ENCODE measurements at regions not wholly inside any gene's neighbourhood (a gene's known extent, or its start where the extent isn't known, plus 50 kb on each side); places are given as distances from the start of the nearest gene placed in this dataset.

DNA sequence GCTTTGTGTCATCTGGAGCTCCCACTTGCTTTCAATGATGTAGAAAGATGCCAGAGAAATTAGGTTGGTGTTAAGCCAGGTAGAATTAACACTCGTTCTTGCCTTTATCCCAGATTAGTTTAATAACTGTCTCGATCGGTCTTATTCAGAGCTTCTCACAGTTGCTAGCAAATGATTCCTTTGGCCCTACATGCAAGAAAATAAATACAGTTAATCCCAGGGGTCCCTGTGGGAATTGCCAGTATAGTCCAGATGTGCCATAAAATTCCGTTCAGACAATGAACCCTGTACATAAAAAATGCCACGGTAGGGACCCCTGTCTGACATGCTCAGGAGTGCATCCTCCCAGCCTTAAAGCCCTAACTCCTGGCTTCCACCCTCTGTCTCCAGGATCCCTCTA is 207.5 kb downstream of the ARHGAP12 start:
- no peak overlapping the region for H3K4me3 ChIP-seq
- no peak overlapping the region for H3K27ac ChIP-seq

DNA sequence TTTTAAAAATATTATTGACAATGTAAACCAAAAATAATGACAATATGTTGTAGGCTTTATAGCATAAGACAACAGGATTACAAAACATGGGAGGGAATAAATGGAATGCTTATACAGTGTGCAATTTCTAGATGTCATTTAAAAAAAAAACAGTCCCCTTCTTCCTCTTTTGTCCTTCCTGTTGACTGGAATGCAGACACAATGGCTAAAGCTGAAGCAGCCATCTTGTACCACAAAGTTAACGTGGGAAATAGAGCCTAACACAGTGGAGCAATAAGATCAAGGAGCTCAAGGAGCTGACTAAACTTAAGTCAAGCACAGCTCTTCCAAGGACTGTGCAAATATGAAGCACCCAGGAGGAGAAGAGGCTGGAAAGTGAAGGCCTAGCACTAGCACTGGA is 208.1 kb downstream of the ARHGAP12 start:
- Histone ChIP-seq H3K4me3 (no peak overlapping the region), H3K27ac (peak overlapping the region in 1 of 21 experiments; percentile 33)

DNA sequence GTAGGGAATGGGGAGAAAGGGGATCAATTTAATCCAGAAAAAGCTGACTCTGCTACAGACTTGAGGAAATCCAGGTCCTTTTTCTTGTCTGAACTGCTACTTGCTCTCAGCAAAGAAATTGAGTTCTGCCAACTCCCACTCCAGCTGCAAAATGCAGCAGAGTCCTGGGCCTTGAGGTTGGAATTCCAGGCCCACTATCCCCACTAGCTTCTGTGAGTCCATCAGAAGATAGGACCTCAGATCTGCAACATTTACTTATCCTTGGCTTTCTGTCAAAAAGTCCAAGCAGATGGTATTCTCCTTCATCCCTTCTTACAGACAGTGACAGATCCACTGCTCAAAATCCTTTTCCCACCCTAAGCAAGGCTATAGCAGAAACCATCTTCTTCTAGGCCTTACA is 219.2 kb downstream of the ARHGAP12 start:
- peak overlapping the region in 14 of 21 experiments; percentile 3 to 89 (median 82) for H3K27ac ChIP-seq

GRCh38 chr10:31709028-31709427 is 219.6 kb downstream of the ARHGAP12 start:
- H3K4me3 ChIP-seq: no peak overlapping the region
- H3K27ac ChIP-seq: peak overlapping the region in 17 of 21 experiments; percentile 45 to 89 (median 82)

More for the DNA sequence above, 219.2 kb downstream of the ARHGAP12 start:
- H3K4me3 ChIP-seq: no peak overlapping the region

DNA sequence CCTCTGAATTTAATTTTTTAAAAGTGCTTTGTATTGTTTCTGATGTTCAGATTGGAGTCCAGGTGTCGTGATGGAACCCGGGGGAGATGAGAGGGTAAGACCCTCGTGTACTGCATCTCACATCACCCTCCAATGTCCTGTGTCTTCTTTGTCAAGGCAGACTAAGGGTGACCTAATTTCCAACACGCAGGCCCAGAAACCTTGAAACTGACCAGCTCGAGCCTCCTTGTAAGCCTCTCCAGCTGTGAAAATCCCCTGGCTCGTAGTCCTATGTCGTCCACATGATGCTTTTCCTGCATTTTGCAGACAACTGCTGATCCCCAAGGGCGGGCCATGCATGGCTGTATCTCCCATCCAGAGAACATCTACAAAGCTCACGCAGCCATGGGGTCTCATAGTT is 220.2 kb downstream of the ARHGAP12 start:
- peak overlapping the region in 20 of 21 experiments; percentile 45 to 89 (median 82) for H3K27ac ChIP-seq
- no peak overlapping the region for H3K4me3 ChIP-seq

GRCh38 chr10:31708046-31708445 is 220.6 kb downstream of the ARHGAP12 start:
- no peak overlapping the region for H3K4me3 ChIP-seq
- peak overlapping the region in 20 of 21 experiments; percentile 45 to 89 (median 82) for H3K27ac ChIP-seq

DNA sequence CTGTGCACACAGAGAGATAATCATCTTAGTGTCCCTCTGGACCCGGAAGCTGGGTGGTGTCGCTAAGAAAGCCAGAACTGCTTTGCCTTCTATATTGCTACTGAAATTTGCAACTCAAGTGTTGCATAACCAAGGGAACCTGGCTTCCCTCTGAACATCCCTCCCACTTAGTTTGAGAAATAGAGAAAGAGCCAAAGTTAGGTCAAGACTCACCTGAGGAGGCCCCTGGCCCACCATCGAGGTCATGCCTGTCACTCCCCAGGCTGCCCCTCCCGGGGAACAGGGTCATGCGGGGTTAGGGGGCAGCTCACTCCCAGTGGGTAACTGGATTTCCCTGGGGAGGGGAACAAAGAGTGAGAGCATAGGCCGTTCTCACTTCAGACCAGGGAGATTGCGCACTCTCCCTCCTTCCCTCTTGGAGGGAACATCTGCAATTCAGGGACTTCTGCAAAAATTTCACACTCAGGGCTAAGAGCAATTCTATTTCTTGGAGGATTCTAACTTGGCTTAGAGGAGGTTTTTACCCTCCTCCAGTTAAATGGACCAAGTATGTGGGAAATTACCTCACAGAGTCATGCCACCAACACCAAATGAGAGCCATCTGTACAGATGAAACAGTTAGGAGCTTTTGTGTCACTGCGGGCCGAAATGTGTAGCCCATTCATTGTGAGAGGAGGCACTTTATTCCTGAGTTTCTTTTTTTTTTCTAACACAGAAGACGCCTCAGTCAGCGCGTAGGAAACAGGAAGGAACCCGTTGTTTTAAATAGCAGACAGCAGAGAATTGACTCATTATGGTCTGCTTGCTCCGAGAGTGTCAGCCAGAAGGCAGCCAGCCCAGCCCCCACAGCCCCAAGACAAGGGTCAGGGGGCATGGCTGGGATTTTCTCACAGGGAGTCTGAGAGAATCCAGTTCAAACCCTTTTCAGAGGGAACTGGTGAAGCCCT is 221.3 kb downstream of the ARHGAP12 start:
- Histone ChIP-seq H3K4me3 (peak overlapping the region in 3 of 7 experiments; percentile 3 to 21 (median 20)), H3K27ac (peak overlapping the region in 20 of 21 experiments; percentile 45 to 89 (median 82))

- H3K4me3 ChIP-seq: peak overlapping the region in 3 of 7 experiments; percentile 3 to 21 (median 20)
- H3K27ac ChIP-seq: peak overlapping the region in 20 of 21 experiments; percentile 45 to 89 (median 82)
Measured at GRCh38 chr10:31706464-31707092, 222.1 kb downstream of the ARHGAP12 start.

DNA sequence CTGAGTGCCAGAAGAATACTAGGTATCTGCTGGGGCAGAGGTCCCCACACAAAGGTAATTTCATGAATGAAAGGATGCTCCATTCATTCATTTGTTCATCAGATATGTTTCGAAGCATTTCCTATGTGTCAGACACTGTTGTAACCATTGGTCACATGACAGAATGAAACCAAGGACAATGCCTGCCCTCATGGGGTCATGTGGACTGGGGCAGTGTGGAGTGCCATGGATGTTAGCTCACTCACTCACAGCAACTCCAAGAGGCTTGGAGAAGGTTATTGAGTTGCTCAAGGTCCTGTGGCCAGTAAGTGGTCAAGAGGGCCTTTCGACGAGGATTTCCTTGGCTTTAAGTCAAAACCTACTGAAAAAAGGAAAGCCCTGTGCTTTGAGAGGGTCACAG is 223.5 kb downstream of the ARHGAP12 start:
- Histone ChIP-seq H3K27ac (peak overlapping the region in 13 of 21 experiments; percentile 52 to 89 (median 81)), H3K4me3 (no peak overlapping the region)

- Histone ChIP-seq H3K27ac (peak overlapping the region in 6 of 21 experiments; percentile 20 to 92 (median 42)), H3K4me3 (no peak overlapping the region)
Measured at GRCh38 chr10:31704195-31704594, 224.4 kb downstream of the ARHGAP12 start.

- no peak overlapping the region for H3K4me3 ChIP-seq
- H3K27ac ChIP-seq: peak overlapping the region in 6 of 21 experiments; percentile 18 to 92 (median 56)
Measured at GRCh38 chr10:31702954-31703353, 225.7 kb downstream of the ARHGAP12 start.

DNA sequence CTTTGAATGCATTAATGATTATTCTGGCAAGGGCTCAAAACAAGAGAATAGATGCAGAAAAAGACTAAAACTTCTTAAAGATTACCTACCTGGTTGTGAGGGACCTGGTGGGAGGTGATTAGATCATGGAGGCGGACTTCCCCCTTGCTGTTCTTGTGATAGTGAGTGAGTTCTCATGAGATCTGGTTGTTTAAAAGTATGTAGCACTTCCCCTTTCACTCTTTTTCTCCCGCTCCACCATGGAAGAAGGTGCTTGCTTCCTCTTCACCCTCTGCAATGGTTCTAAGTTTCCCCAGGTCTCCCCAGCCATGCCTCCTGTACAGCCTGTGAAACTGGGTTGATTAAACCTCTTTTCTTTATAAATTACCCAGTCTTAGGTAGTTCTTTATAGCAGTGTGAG is 226.6 kb downstream of the ARHGAP12 start:
- no peak overlapping the region for H3K4me3 ChIP-seq
- peak overlapping the region in 17 of 21 experiments; percentile 5 to 92 (median 75) for H3K27ac ChIP-seq

DNA sequence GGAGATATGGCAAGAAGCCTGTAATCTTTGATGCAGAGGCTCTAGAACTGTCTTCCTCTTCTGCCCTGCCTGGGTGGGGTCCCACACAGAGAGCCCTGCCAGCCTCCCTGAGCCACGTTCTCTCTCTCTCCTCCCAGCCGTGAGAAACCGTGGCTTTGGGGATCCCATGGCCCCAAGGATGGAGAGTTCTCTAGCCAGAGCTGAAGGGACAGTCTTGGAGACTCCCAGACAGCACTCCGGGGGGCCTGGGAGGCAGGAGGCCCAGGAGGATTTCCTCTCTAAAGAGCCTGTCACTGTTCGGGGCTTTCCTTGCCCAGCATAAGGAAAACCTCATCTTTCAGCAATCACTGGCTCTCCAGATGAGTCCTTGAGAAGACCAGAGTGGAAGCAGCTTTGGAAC is 227.1 kb downstream of the ARHGAP12 start:
- no peak overlapping the region for H3K4me3 ChIP-seq
- peak overlapping the region in 17 of 21 experiments; percentile 5 to 92 (median 75) for H3K27ac ChIP-seq

- Histone ChIP-seq H3K4me3 (no peak overlapping the region), H3K27ac (peak overlapping the region in 16 of 21 experiments; percentile 1 to 92 (median 65))
Measured at GRCh38 chr10:31700181-31700611, 228.4 kb downstream of the ARHGAP12 start.

DNA sequence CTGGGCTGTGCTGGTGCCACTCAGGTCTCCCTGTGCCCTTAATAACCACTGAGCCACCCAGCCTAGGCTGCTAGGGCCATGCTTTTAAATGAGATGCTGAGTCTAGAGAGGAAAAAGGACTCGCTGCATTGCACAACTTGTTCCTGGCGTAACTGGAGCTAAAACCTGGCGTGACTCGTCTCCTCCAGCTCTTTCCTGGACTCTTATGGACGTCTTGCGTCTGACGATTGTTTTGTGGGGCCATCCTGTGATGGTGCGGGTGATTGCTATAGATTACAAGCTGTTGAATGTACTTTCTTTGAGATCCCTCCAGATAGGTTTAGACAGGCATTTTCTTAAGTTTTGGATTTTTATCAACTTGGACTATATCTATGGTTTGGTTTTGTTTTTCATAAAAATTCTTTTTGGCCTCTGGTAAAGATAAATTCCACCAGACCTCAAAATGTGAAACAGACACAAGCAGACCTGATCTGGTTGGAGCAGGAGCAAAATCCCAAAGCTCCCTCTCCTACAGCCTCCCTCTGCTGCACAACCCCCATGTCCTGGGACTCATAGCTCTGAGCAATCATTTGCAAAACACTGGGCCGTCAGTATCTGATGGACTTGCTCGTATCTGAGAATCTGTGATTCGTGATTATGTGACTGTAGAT is 230.3 kb downstream of the ARHGAP12 start:
- Histone ChIP-seq H3K4me3 (no peak overlapping the region), H3K27ac (peak overlapping the region in 19 of 21 experiments; percentile 59 to 94 (median 85))

- H3K4me3 ChIP-seq: peak overlapping the region in 1 of 7 experiments; percentile 21
- H3K27ac ChIP-seq: peak overlapping the region in 19 of 21 experiments; percentile 59 to 94 (median 86)
Measured at GRCh38 chr10:31697271-31698180, 231.1 kb downstream of the ARHGAP12 start.

DNA sequence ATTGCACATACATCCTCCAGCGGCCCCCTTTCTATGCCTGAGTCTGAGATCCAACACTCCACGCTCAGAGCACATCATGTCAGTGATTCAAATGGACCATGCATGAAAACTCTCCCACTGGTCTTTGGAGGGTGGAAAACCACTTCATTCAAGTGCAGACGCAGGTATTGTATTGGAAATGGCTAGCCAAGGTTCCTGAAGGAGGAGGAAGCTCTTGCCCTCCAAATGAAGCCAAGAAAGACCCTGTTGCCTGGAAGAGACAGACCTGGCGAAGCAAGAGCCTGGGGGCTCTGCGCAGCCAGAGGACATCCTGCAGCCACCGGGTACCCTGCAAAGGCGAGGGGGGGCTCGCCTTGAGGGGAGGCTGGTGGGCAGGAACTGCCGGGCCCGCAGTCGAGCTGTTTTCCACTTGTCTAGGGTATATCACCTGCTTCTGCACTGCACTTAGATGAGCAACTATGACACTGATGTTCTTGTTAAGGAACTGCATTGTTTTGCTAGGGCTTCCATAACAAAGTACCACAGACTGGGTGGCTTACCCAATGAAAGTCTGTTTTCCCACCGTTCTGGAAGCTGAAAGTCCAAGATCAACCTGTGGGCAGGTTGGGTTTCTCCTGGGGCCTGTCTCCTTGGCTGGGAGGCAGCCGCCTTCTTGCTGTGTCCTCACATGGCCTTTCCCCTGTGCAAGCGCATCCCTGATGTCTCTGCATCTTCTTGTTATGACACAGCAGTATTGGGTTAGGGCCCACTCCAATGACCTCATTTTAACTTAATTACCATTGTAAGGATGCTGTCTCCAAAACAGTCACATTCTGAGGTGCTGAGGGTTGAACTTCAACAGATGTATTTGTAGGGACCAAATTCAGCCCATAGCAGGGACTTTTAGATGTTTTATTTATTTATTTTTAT is 233.4 kb downstream of the ARHGAP12 start:
- Histone ChIP-seq H3K4me3 (no peak overlapping the region), H3K27ac (peak overlapping the region in 2 of 21 experiments; percentile 7 to 14)

Measured in skin epidermis (tissue), 12 donors.